EH (cell line): ENCODE measurements at regions not wholly inside any gene's neighbourhood (a gene's known extent, or its start where the extent isn't known, plus 50 kb on each side); places are given as distances from the start of the nearest gene placed in this dataset.

Experiments used
- DNase-seq: peaks from one replicate; pipeline ENCODE4 v3.0.0-alpha.2; 2015; ENCODE audit warnings: low read depth

DNA sequence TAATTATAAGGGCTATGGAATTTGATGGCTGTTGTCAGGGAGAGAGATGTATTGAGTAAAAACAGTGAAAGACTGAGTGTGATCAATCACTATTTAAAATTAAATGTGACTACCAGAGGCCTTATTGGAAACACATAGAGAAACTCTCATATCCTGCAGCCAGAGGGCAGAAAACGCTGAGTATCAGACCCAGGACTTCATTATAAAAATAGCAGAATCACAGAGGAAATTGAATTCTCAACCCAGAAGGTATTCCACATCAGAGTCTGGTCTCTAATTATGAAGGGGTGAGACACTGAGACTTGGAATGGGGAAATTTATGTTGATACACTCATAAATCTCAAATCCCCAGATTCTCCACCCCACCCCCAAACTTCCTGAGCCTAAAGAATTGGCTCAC lies 69.5 kb upstream of the IL6 start:
- no peak for DNase-seq

GRCh38 chr7:22655781-22656180 lies 71.2 kb upstream of the IL6 start:
- no peak for DNase-seq

- peak; percentile 65 for DNase-seq
Measured at GRCh38 chr7:22654831-22655230, 72.2 kb upstream of the IL6 start.

- DNase-seq, result no peak
Measured at GRCh38 chr7:22653951-22654350, 73.0 kb upstream of the IL6 start.

GRCh38 chr7:22651534-22652243 lies 75.3 kb upstream of the IL6 start:
- peak; percentile 93 for DNase-seq

- DNase-seq, result peak; percentile 62
Measured at GRCh38 chr7:22651036-22651435, 76.0 kb upstream of the IL6 start.

DNA sequence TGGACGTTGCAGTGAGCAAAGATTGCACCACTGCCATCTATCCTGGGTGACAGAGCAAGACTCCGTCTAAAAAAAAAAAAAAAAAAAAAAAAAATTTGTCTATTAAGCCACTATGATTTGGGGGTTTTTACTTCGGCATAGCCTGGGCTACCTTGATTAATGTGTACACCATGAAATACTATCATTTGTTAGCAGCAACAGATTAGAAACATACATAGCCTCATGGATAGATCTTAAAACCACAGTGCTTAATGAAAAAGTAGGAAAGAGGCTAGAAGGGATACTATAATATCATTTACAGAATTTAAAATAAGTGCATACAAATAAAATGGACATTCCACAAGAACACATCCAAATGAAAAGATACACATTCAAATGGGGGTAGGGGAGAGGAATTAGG lies 77.3 kb upstream of the IL6 start:
- DNase-seq, result no peak

DNA sequence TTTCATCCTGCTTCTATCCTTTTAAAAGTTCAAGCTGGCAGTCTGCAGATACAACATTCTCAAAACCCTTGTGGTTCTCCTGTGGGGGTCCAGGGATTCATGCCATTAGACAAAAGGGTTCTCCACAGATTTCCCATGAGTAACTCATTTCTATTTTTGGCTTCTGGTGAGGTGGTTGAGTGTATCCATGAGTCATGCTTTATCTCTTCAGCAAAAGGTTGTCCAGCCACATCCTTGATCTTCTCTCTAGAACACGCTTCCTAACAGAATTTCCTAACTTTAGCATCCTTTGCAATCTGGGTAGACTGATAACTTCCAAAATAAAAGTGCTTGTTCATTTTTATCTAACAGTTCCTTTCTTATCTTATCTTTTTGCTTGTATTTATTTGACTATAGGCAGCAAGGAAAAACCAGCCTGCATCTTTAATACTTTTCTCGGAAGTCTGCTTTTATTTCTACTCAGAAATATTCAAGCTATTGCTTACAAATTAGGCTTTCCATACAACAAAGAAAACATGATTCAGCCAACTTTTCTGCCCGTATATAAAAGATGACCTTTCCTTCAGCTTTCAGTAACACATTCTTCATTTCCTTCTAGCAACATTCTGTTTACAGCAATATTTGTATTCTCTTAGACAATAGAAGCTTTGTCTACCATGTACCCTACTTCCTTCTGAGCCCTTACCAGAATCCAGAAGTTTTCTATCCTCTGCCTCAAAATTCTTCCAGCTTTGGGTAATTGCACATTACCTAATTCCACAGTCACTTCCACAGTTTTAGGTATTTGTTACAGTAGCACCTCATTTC lies 79.3 kb upstream of the IL6 start:
- peak; percentile 99 for DNase-seq

DNA sequence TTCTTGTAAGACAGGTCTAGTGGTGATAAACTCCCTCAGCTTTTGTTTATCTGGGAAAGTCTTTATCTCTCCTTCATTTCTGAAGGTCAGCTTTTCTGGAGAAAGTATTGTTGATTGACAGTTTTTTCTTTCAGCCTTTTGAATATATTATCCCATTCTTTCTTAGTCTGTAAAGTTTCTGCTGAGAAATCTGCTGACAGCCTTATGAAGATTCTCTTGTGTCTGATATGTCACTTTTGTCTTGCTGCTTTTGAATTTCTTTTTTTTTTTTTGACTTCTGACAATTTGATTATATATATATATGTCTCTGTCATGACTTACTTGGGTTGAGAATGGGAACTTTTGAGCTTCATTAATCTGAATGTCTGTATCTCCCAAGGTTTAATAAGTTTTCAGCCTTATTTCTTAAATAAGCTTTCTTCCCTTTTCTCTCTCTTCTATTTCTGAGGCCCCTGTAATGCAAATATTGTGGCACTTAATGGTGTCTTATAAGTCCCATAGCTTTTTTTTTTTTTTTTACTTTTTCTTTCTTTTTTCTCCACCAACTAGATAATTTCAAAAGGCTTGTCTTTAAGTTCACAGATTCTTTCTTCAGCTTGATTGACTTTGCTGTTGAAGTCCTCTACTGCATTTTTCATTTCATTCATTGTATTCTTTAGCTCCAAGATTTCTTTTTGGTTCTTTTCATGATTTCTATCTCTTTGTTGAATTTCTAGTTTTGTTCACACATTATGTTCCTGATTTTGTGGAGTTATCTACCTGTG lies 81.4 kb upstream of the IL6 start:
- DNase-seq, result no peak

DNA sequence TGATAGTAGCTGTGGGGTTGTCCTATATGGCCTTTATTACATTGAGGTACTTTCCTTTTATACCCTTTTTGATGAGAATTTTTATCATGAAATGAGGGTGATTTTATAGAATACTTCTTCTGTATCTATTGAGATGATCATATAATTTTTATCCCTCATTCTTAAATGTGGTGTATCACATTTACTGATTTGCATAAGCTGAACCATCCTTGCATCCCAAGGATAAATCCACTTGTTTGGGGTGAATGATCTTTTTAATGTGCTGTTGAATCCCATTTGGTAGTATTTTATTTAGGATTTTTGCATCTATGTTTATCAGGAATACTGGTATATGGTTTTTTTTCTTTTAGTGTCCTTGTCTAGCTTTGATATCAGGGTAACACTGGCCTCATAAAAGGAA lies 84.5 kb upstream of the IL6 start:
- no peak for DNase-seq

DNA sequence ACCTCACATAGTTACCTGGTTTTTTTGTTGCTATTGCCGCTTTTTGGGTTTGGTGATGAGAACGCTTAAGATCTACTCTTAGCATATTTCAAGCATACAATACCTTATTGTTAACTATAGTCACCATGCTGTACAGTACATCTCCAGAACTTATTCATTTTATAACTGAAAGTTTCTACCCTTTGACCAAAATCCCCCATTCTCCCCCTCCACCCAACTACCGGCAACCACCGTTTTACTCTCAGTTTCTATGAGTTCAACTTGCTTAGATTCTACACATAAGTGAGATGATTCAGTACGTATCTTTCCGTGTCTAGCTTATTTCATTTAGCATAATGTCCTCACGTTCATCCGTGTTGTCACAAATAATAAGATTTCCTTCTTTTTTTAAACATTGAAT lies 86.7 kb upstream of the IL6 start:
- no peak for DNase-seq

GRCh38 chr7:22639396-22639795 lies 87.6 kb upstream of the IL6 start:
- peak; percentile 60 for DNase-seq

GRCh38 chr7:22635349-22635748 lies 91.7 kb upstream of the IL6 start:
- no peak for DNase-seq

DNA sequence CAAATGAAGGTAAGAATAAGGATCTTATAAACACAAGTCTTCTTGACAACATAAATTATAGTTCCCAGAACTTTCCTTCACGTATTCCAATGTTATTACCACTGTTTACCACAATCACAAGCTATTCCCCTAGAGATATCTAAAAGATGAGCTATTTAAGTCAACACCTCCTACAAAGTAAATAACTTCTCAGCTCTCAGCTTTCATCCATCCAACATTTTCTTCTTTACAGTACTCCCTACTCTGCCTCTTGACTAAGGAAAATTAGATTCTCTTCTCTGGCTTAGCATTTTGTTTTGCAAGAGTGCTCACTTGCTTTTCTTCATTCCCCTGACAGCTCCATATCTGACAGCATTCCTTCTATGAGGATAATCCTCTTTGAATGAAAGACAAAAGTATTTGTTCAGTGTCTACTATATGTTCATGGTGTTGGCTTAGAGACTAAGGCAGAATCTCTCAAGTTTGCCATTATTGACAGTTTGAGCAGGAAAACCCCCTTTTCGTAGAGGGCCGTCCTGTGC lies 93.0 kb upstream of the IL6 start:
- no peak for DNase-seq

DNA sequence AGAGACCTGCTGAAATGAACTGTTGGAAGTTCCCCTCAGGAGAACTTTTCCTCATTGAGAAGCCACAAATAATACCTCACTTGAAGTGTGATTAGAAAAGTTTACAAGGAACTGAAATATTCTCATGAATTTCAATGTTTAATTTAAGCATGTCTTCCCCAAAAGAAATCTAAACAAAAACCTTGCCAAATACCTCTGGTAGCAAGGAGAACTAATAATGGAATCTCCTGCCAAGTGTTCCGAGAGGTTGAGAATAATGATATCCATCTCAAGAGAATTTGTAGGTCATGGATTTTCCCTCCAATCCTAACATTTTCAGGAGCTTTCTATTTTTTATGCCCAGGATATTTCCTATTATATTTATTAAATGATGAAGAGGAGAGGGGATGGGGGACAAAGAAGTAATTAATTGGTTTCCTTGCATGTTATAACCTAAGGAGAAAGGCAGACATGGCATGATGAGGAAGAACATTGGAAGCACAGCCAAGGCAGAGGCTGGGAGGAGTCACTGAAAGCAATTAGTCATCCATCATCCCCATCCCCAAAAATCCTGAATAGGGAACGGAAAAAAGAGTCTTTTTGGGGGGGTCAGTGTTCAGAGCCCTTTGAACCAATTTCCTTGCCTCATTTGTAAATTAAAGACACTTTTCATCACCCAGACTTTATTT lies 93.6 kb upstream of the IL6 start:
- DNase-seq, result peak; percentile 56

DNA sequence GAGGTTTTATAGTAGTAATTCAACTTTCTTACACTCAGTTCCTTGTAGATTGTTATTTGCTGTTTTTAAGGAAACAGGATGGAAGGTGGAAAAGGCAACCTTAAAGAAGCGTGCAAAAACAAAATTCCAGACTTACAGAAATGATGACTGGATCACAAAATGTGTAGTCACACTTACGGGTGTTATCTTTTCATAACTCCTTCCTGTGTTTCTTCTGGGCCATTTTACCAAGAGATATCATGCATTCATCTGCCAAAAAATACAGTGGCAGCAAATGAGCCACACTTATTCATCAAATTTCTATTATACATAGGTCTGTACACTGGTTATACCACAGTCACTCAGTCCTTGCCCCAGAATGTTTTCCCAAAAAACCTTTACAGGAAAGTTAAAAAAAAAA lies 94.3 kb upstream of the IL6 start:
- peak; percentile 54 for DNase-seq

- peak; percentile 27 for DNase-seq
Measured at GRCh38 chr7:22631730-22632129, 95.3 kb upstream of the IL6 start.

DNA sequence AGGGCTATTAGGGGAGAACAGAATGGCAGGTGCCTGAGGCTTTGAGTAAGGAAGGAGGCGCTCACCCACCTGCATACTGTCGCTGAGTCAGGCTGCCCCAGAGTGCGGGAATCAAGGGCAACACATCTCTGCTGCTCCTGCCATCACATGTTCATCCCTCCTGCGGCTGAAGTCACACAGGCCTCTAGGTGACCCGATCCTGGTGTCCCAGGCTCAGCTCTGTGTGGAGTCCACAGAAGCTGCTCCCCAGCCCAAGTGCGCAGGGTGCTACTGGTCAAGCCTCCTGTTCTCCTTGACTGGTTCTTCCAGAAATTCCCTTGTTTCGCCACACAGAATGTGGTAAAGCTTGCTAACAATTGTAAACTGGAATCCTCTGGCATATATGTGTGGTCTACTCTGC lies 96.9 kb upstream of the IL6 start:
- DNase-seq, result no peak

DNA sequence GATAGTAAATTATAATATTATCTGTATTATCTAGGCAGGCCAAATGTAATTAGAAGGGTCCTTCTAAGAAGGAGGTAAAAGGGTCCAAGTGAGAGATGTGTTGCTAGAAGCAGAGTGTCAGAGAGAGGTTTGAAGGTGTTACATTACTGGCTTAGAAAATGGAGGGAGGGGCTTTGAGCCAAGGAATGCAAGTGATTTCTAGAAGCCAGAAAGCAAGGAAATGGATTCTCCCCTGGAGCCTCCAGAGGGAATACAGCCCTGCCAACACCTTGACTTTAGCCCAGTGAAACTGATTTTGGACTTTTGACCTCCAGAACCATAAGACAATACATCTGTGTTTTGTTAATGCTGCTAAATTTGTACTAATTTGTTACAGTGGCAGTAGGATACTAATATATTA lies 97.9 kb upstream of the IL6 start:
- no peak for DNase-seq

GRCh38 chr7:22628112-22628511 lies 98.9 kb upstream of the IL6 start:
- DNase-seq, result no peak

DNA sequence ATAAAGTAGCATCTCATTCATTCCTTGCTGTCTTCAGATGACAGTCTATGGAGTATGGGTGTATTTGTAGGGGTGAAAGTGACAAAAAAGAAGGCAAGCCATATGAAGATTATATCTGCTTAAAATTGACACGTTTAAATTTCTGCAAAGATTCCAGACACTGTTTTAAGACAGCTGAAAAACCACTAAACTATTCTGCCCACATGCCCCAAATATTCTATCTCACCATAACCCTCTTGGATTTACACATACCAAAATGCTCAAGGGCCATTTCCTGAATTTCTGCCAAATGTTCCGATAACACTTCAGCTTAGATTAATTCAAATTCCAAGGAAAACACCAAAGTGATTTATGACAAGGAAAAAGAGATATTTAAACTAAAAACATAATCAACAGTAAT lies 99.9 kb upstream of the IL6 start:
- peak; percentile 87 for DNase-seq

DNA sequence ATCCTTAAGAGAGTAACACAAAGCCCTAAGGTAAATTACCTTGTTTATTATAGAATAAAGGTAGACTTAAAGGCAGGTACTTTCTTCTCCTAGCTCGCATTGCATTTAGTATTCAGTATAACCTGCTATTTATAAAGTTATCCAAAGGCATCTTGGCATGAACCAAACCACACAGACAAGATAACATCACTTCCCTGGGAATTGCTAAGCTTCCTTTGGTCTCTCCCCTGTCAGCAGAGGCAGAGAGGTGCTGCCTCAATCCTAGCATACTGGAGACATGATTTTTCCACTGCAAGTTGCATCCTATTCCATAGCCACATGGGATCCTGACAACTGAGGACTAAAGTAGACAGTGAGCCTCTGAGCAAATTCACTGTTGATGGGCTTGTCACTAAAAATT lies 101.7 kb upstream of the IL6 start:
- DNase-seq, result peak; percentile 38
